ENCODE measurements at regions not wholly inside any gene's neighbourhood (a gene's known extent, or its start where the extent isn't known, plus 50 kb on each side); places are given as distances from the start of the nearest gene placed in this dataset.

DNA sequence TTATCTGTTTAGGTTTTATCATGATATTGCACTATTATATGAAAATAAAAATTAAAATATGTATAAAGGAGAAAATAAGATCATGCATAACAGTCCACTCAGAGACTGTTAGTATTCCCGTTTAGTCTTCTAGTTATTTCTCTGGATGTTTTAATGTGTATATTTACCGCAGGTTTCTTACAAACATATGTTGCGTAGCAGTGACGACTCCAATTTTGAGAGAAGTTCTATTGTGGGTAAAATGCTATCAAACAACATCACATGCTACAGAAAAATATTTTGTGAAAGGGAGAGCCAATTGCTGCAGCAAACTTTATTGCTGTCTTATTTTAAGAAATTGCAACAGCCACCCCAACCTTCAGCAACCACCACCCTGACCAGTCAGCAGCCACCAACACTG is 72.4 kb upstream of the NXT1 start:
- no peak for DNase-seq

DNA sequence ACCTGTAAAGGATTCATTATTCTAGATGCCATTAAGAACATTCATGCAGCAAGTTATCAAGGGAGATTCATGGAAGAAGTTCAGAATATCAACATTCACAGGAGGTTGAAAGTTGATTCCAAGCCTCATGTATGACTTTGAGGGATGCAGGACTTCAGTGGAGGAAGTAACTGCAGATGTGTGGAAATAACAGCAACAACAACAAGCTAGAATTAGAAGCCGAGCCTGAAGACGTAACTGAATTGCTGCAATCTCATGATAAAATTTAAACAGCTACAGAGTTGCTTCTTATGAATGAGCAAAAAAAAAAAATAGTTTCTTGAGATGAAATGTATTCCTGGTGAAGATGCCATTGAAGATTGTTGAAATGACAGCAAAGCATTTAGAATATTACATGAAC is 73.3 kb upstream of the NXT1 start:
- DNase-seq = no peak

DNA sequence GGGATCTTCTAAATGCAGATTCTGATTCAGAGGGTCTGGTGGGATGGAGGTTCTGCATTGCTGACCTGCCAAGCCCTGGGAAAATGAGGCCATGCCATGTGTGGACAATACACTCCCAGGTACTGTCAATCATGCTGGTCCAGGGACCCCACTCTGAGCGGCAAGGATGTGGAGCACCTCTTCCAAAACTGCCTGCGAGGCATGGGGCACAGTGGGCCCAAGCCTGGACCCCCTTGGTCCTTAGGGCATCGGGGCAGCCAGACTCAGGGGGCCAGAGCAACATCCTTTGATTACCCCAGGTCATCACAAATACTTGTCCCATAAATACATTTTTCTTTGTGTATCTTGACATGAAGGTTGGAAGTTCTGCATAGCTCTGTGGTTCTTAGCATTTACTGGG is 76.8 kb upstream of the NXT1 start:
- DNase-seq = no peak

GRCh38 chr20:23272176-23273029 is 78.2 kb upstream of the NXT1 start:
- no peak for DNase-seq

GRCh38 chr20:23270382-23270911 is 80.1 kb upstream of the NXT1 start:
- no peak for DNase-seq

DNA sequence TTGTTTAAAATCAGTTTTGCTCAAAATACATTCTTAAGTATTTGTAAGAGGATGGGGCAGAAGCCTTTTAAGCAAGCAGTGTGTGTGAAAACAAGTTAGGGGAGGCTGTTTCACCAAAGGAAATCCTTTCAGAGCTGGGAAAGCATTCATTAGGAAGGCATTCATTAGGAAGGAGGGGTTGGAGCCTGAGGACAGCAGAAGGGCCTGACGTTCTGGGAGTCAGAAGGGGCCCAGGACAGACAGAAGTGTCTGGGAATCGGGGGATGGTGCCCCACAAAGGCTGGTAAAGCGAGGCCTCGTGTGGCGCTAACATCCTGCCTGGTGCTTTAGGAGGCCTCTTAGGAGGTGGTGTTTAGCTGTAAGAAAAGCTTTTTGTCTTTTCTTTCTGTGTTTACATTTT is 80.6 kb upstream of the NXT1 start:
- no peak for DNase-seq

DNA sequence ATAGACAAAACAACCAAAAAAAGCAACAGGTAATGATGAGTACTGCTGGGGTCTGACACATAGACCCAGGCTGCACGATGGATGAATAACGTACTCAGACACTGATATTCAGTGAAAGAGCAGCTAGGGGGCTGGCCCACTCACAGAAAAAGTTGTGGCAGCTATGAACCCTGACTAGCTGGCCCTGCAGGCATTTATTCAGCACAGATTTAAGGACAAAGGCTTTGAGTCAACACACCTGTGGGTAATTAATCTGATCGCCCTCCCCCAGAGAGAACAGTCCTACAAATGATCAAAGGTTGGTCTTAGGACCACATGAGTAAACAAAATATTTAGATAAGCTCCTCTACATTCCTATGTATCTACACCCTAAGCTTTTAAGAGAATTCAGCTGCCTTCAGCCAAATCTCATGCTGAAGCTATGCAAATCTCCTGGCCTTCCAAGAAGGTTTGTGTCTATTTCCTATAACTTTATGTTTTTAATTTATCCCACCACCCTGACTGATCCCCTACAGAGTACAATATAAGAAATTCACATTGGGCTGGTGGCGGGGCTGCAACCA is 81.7 kb upstream of the NXT1 start:
- no peak for DNase-seq

DNA sequence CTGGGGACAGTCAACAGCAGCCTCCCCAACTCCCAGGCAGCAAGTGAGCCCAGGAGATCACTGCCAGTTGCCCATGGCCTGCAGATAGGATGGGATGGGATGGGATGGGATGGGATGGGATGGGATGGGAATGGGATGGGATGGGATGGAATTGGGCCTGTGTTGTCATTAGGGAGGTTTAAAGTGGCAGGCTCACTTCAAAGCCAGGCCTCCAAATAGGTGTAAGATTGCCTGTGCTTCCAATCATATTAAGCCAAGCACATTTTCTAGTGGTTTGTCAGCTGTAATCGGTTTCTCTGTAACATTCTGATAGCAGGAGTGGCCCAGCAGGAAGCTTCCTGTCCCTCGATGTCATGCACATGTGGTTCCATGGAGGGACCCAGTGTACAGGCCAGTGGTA is 82.7 kb upstream of the NXT1 start:
- DNase-seq = no peak

DNA sequence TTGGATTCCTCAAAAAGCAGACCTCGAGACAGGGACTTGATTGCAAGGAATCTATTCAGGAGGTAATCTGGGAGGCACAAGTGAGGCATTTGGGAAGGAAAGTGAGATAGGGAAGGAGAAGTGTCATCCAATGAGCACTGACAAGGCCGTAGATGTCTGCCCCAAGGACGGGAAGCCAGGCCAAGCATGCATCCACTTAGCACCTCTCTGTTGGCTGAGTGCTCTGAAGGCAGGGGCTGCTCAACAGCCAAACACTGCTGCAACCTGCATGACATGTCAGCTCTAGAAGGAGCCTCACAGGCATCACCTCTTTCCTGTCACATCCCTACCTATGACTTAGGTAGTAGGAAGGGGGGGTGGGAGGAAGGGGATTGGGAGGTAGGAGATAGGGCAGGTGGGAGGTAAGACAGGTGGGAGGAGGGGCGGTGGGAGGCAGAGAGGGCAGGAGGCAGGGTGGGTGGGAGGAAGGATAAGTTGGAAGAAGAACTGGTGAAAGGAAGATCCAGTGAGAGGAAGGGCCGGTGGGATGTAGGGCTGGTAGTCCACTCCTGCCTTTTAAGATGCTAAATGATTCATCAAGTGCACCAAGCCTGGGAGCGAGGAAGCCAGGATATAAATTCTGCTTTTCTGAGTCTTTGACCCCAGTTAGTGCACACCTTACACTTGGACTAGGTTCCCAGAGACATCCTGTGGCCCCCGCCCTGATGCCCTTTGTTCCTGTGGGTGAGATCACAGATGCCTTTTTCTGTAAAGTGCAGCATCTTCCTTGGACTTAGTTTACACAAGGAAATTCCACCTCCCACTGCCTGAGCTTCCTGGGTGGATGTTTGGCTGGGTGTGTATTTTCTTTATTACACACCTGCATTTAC is 83.8 kb upstream of the NXT1 start:
- no peak for DNase-seq

DNA sequence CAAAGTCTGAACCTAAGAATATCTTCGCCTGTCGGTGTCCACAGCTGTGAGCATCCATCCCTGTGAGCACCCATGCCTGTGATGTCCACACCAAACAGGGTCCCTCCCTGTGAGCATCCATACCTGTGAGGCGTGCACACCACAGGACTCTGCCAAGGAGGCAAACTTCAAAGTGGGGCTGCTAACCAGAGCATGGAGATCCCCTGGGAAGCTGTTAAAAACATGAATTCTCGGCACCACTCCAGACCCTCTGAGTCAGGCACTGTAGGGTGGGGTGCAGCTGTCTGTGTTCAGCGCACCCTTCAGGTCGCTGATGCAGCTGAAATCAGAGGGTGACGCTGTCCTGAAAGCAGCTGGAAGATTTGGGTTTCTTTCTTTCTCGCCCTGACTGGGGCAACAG is 85.4 kb upstream of the NXT1 start:
- DNase-seq = no peak

DNA sequence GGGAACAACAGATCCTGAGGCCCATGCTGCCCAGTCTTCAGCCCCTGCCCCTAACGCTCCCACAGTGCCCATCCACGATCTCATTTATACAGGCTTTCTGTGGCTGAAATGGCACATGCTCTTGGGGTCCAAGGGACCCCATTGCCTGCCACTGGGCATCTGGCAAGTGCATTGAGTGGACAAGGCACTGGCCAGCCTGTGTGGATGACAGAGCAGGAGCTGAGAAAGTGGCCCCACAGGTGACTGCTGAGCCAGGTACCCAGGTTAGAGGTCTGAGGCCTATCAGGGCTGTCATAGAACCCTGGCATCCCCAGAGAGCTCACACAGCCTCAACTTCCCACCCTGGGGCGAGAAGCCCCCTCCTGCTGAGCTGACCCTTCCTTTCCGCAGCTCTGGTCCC is 86.0 kb upstream of the NXT1 start:
- DNase-seq = no peak

DNA sequence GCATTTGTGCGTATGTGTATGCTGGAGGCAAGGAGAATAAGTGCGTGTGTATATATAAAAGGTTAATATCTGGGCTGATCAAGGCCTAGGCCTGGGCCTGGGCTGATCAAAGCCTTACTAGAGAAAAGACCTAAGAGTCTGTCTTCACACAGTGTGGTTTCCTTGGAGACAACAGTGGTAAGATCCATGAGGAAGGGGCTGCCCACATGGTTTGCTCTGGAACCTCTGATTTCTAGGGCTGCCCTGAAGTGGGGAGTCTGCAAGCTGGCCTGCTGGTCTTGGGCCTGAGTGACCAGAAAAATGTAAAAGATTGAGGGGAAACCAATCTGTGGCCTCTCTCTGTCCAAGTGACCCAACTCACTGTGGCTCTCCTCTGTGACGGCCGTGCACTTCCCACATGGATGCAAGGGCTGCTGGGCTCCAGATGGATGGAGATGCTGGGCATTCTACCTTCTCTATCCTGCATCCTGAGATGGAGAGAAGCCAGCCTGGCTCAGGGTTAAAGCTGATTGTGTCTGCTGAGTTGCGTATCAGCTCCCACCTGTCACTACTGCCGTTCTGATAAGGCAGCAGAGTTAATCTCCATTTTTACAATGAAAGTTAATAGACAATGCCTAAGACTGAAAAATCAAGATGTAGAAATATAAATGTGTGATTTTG is 90.3 kb upstream of the NXT1 start:
- DNase-seq = no peak

DNA sequence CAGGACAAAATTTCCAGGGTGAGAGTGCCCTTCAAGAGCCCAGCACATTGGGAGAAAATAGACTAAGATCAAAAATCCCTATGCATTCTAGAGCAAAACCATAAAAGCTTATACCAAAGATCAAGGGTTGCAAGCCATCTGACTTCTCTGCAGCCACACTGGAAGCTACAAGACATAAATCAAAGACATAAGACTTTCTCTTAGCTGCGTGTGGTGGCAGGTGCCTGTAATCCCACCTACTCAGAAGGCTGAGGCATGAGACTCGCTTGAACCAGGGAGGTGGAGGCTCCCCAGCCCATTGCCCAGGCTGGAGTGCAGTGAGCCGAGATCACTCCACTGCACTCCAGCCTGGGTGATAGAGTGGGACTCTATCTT is 91.9 kb upstream of the NXT1 start:
- DNase-seq = no peak

DNA sequence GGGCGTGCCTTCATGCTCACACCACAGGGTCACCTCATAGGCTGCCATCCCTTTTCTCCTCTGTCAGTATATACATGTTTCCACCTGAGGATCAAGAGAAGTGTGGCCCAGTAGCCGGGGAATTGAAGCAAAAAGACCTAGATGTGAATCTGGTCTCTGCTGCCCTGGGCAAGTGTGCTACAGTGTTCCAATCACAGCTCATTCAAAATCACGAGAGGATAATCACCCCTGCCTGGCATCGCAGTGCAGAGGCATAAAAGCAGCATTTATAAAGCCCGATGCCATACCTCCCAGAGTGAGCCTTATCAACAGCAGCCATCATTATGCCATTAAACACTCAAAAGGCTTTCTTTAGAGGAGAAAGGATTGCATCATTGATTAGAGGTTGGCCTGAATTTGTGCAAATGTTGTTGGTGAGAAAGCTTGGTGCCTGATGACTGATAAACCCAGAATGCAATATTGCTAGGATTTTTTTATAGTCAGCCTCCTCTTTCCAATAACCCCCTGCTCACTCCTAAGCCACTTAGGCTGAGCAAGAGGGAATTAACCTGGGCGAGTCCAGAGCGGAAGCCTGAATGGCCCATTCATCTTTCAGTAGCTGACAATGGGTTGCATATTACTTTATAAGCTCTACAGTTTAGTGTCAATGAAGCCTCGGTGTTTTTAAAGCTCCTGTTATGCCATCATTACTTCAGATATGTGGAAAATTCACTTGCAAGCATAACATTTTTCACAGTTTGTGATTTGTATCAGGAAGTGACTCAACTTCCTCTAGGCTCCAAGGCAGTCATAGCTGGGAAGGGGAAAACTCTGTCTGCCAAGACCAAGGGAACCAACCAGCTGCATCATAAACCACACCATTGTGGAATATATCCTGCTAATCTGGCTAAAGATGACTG is 92.5 kb upstream of the NXT1 start:
- no peak for DNase-seq

DNA sequence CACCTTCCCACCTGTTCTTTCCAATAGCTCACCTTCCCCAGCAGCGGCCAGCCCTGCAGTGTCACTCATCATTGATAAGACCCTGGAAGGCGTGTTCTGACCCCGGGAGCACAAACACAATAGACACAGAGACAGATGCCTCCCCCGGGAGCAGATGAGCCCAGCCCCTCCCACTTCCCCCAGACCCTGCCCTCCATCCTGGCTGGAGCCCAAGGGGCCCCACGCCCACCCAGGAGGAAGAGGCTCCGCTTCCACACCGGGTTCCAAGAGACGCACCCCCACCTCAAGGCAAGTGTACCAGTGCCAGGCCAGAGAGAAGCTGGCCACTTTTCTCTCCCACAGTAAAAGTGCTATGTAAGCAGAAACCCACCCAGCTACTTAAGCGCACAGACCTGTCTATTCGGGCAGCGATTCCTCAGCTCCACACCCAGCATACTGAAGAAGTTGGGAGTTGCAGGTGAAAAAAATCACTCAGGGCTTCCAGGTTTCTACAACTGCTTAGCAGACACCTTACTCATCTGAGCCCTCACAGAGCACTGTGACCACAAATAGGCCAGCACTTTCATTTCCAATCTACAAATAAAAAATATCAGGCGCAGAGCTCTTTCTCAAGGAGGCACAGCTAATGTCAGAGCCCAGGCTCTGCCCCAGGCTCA is 93.4 kb upstream of the NXT1 start:
- DNase-seq = no peak

DNA sequence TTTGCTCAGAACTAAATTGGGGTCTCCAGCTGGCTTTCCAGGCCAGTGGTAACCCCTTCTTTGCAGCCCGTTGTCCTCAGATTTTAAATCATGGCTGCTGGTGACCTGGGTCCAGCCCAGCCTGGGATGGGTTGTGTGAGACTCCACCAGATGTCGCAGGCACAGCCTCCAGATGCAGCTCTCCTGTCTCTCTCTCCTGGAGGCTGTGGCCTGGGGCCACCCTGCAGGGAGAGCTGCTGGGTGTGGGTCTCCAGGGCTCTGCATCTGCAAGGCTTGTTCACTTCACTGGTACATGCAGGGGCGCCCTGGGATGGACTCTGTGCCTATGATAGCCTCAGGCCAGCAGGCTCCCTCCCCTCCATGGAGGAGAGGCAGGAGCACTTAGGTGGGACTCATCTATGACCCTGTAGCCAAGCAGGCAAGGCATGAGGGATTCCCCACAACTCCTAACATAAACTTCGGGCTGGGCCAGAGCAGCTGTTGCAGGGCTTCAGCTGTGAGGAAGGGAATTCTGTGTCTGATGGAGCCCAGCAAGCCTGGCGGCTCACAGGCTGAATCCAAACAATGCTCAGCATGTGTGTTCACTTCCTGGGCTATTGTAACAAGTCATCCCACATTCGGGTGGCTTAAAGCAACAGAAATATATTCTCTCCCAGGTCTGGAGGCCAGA is 94.7 kb upstream of the NXT1 start:
- no peak for DNase-seq

GRCh38 chr20:23255106-23255505 is 95.5 kb upstream of the NXT1 start:
- no peak for DNase-seq

DNA sequence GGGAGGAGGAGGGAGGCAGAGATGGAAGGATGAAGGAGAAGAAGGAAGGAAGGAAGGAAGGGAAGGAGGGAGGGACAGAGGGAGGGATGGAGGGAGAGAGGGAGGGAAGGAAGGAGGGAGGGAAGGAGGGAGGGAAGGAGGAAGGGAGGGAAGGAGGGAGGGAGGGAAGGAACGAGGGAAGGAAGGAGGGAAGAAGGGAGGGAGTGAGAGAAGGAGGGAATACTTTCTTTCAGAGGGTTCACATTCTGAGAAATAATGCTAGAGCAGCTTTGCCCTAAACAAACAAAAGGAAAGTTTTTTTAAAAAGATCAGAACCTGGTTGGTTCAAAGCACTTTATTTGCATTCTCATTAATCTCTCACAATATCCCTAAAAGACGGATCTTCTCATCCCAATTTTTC is 96.1 kb upstream of the NXT1 start:
- DNase-seq = no peak

- no peak for DNase-seq
Observed at GRCh38 chr20:23254034-23254433, 96.6 kb upstream of the NXT1 start.

GRCh38 chr20:23253524-23253923 is 97.1 kb upstream of the NXT1 start:
- no peak for DNase-seq

DNA sequence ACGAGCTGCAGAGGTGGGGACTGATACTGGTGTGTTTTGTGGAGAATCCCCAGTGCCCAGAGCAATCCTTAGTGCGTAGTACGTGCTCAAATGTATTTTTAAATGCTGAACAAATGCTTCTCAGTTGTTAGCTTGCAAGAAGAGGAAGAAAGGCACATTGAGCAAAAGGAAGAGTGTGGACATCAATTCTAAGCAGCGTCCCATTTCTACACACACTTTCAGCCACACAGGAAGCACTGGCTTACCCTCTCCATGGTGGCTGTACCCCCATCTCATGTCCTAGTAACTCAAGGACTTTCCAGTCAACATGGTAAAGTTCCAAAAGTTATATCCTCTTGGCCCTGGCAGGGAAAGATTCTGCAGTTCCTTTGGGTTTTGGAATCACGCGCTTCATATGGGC is 98.8 kb upstream of the NXT1 start:
- no peak for DNase-seq
